Stimulated activated CD4-positive, alpha-beta T cell treated with anti-CD3 and anti-CD28 coated beads, Interleukin-15, amount 100 ng/mL, for 1 hour (primary cell): ENCODE measurements at regions not wholly inside any gene's neighbourhood (a gene's known extent, or its start where the extent isn't known, plus 50 kb on each side); places are given as distances from the start of the nearest gene placed in this dataset.

Experiments
- DNase-seq, 2 donors: peaks; one replicate each; pipeline ENCODE4 v3.0.0-alpha.2; 2020; ENCODE audit warnings: low read depth in 1 of 2, low spot score in 1 of 2

GRCh38 chr2:7950035-7950612 is 731.7 kb upstream of the ID2 start:
- DNase-seq, result no peak

- DNase-seq, result no peak
Measured at GRCh38 chr2:7951001-7951400, 730.9 kb upstream of the ID2 start.

GRCh38 chr2:7951490-7951889 is 730.4 kb upstream of the ID2 start:
- no peak for DNase-seq

GRCh38 chr2:7952046-7952745 is 729.7 kb upstream of the ID2 start:
- no peak for DNase-seq

- DNase-seq, result no peak
Measured at GRCh38 chr2:7953195-7953594, 728.7 kb upstream of the ID2 start.

- no peak for DNase-seq
Measured at GRCh38 chr2:7954234-7954633, 727.6 kb upstream of the ID2 start.

- DNase-seq, result no peak
Measured at GRCh38 chr2:7956126-7956689, 725.6 kb upstream of the ID2 start.

- no peak for DNase-seq
Measured at GRCh38 chr2:7961550-7961949, 720.3 kb upstream of the ID2 start.

GRCh38 chr2:7962161-7962560 is 719.7 kb upstream of the ID2 start:
- DNase-seq, result no peak

- DNase-seq, result no peak
Measured at GRCh38 chr2:7963787-7964186, 718.1 kb upstream of the ID2 start.

- no peak for DNase-seq
Measured at GRCh38 chr2:7966032-7966431, 715.8 kb upstream of the ID2 start.

- no peak for DNase-seq
Measured at GRCh38 chr2:7967707-7968405, 714.0 kb upstream of the ID2 start.

GRCh38 chr2:7969756-7970515 is 711.9 kb upstream of the ID2 start:
- no peak for DNase-seq

GRCh38 chr2:7971248-7971647 is 710.6 kb upstream of the ID2 start:
- DNase-seq, result no peak

GRCh38 chr2:7971841-7972240 is 710.0 kb upstream of the ID2 start:
- no peak for DNase-seq

- no peak for DNase-seq
Measured at GRCh38 chr2:7972670-7973069, 709.2 kb upstream of the ID2 start.

- no peak for DNase-seq
Measured at GRCh38 chr2:7973801-7974480, 707.9 kb upstream of the ID2 start.

GRCh38 chr2:7974936-7975335 is 706.9 kb upstream of the ID2 start:
- DNase-seq, result no peak

GRCh38 chr2:7976206-7976605 is 705.6 kb upstream of the ID2 start:
- DNase-seq, result no peak

- no peak for DNase-seq
Measured at GRCh38 chr2:7977981-7978380, 703.9 kb upstream of the ID2 start.

- DNase-seq, result no peak
Measured at GRCh38 chr2:7982054-7982453, 699.8 kb upstream of the ID2 start.
